IPS-NIHi11 (cell line): ENCODE measurements at regions not wholly inside any gene's neighbourhood (a gene's known extent, or its start where the extent isn't known, plus 50 kb on each side); places are given as distances from the start of the nearest gene placed in this dataset.
"Not testable (repeated sequence)": the region's sequence is repeated elsewhere in the genome, so short reads cannot be mapped to it uniquely, and the experiment has no call there.

ENCODE experiments used
- DNase-seq: peaks from one replicate; pipeline ENCODE4 v3.0.0; 2012; ENCODE audit warnings: mixed read lengths, low spot score

- DNase-seq = no peak
Measured at GRCh38 chr6:141248021-141248799, 884.5 kb upstream of the GJE1 start.

GRCh38 chr6:141244366-141244765 is 888.4 kb upstream of the GJE1 start:
- no peak for DNase-seq

DNA sequence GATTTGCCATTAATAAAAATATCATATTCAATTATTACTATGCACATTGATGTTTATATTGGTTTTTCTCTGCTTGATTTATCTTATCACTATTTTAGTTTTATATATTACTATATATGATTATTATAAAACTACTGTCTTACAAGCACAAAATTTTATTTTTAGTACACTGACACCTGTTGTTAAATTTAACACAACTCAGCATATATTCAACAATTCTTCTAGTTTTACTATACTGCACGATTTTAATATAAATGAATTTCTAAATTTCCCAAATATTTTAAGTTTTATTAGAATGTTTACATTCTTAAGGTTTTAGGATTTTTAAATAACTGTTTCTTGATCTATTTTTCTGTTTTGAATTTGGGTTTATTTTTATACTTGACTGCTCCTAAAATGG is 889.8 kb upstream of the GJE1 start:
- no peak for DNase-seq

GRCh38 chr6:141229296-141229695 is 903.4 kb upstream of the GJE1 start:
- DNase-seq = no peak

- DNase-seq = no peak
Measured at GRCh38 chr6:141218583-141218982, 914.1 kb upstream of the GJE1 start.

- DNase-seq = no peak
Measured at GRCh38 chr6:141216726-141217125, 916.0 kb upstream of the GJE1 start.

DNA sequence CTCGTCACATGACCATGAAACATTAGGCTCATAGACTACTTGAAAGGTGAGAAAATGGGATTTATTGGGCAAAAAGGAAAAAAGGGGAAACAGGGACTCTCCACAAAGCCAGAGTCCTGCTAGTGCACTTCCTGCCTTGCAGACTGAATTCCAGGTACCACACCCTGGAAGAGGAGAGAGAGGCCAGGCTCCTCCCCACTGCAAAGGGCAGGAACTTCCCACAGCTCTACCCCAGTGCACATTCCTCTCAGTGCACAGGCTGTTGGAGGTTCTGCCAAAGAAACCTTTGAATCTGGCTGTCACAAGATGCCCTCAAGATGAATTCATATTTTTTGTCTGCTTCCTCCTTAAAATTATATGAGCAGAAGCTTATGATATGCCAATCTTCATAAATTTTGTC is 920.4 kb upstream of the GJE1 start:
- no peak for DNase-seq

DNA sequence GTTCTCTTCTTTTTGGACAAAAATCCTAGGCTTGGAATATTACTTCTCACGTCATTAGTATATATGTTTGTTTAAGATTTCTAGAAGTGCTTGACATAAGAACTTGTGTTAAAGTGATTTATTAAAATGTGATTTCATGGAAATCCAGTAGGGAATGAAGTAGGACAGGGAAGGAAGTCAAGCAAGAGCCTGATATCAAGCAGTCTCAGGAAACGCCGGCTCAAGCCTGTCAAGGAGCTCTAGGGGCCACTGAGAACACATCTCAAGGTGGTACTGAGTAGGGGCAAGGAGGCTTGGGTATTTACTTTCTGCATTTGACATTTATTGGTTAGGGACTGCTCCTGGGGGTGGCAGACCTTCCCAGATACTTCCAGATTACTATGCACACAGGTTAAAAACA is 920.9 kb upstream of the GJE1 start:
- DNase-seq = no peak

DNA sequence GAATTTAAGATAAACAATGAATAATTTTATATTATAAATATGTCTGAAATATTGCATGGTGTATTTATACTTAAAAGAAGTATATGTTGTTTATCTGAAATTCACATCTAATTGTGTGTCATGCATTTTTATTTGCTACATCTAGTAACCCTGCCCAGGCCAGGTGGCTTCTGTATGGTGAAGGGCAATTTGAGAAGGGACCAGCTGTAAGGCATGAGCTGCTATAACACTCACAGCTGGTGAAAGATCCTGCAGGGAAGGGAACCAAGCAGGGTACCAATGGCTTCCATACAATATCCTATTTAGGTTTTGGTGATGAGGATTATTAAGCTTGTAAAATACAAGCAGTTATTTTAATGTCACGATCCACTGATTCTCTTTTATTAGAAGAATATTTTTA is 921.8 kb upstream of the GJE1 start:
- no peak for DNase-seq

DNA sequence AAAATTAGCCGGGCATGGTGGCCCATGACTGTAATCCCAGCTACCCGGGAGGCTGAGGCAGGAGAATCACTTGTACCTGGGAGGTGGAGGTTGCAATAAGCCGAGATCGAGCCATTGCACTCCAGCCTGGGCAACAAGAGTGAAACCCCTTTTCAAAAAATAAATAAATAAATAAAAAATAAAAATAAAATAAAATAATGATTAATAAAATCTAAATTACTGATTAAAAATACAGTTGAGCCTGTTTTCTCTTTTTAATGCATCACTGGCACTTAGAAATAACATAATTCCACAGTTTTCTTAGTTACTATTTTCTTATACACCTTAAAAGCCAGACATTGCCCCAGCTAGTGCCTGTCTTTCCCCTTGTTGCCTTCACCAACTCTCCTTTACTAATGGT is 922.8 kb upstream of the GJE1 start:
- DNase-seq = no peak

GRCh38 chr6:141208101-141208500 is 924.6 kb upstream of the GJE1 start:
- no peak for DNase-seq

DNA sequence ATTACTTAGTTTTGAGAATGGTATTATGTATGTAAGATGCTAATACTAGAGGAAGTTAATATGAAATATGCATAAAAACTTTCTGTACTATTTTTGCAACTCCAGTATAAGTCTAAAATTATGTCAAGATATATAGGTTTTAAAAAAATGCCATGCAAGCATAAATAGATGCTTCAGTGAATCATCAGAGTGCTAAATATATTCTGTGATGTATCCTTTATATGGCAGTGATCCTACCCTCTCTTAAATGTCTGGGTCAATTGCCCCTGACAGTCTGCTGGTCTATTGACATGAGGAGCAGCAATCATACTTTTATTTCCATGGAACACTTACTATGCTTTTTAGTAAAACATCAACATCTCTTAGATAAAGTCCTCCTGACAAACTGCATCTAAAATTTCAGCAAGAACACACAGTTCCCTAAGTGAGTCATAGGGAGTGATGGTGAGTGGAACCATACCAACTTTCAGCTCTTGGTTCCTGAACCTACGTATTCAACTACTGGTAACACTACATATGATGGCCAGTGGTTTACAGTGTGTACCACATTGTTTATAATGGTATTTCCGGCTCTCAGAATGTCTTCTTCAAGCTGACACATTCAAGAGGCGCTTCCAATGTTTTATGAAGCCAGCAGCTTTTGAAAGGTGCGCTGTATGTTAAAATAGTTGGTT is 928.7 kb upstream of the GJE1 start:
- no peak for DNase-seq

- DNase-seq = no peak
Measured at GRCh38 chr6:141202626-141203025, 930.1 kb upstream of the GJE1 start.

DNA sequence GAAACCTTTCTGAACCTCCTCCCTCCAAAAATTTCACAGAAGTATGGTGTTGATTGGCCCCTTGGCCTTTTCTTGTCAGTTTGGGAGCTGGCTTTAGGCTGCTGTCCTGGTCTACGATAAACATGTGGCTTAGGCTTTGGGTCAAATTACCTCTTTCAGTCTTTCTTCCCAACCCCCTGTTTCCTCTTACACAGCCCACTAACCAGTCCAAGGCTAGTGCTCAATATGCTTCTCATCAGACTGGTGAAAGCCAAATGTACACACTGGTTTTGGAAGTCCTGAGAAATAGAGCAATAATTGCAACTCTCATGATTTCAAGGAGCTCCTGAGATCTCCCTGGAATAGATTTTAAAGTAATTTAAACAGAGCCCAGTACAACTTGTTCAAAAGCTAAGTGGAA is 933.7 kb upstream of the GJE1 start:
- peak; percentile 11 for DNase-seq

GRCh38 chr6:141195251-141195832 is 937.4 kb upstream of the GJE1 start:
- DNase-seq = no peak

GRCh38 chr6:141183368-141183767 is 949.4 kb upstream of the GJE1 start:
- no peak for DNase-seq

DNA sequence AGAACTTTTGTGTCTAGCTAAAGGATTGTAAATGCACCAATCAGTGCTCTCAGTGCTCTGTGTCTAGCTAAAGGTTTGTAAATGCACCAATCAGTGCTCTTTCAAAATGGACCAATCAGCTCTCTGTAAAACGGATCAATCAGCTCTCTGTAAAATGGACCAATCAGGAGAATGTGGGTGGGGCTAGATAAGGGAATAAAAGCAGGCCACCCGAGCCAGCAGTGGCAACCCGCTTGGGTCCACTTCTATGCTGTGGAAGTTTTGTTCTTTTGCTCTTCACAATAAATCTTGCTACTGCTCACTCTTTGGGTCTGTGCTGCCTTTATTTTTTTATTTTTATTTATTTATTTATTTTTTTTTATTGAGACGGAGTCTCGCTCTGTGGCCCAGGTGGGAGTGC is 957.3 kb upstream of the GJE1 start:
- DNase-seq = not testable (repeated sequence)

GRCh38 chr6:141174932-141175331 is 957.8 kb upstream of the GJE1 start:
- DNase-seq = no peak

DNA sequence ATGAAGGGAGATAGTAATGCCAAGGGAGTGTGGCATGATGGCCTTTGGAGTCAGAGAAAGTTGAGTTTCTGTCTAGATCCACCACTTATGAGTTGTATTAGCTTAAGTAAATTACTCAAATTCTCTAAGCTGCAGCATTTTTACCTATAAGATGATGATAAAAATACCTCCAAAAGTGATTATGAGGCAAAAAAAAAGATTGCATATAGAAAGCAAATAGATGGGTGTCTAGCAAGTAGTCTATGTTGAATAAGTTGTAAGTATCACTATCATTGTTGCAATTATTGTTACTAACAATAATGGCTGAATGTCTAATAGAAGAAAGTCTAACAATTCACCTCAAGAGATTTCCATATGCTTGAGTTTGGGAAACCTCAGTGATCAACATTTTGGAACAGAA is 959.2 kb upstream of the GJE1 start:
- DNase-seq = no peak

DNA sequence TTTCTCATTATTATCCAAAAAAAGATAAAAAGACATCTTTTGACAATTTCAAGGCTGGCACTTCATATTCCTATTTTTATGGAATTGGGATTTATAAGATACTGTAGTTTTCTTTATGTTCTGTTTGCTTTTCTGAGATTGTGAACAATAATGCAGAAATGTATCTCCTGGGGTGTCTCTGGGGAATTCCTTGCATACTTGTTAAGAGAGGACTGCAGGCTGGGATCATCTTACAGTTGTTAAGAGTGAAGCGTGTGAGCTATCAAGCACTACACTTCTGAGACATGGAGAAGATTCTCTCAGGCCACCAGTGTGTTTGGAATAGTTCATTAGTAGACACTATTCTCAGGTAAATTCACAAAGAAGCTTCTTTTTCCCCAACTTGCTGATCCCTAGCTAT is 963.3 kb upstream of the GJE1 start:
- peak; percentile 33 for DNase-seq

DNA sequence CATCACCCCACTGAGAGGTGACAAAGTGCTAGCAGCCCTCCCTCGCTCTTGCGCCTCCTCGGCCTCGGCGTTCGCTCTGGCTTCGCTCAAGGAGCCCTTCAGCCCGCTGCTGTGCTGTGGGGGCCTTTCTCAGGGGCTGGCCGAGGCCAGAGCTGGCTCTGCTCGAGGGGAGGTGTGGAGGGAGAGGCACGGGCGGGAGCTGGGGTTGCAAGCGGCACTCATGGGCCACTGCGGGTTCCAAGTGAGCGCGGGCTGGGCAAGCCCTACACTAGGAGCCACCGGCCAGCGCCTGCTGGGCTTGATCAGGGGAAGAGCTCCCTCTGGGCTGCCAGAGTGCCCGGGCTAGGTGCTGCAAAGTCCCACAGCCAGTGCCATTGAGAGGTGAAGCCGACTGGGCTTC is 964.8 kb upstream of the GJE1 start:
- no peak for DNase-seq

- peak; percentile 14 for DNase-seq
Measured at GRCh38 chr6:141165002-141165665, 967.6 kb upstream of the GJE1 start.
